ENCODE measurements at regions not wholly inside any gene's neighbourhood (a gene's known extent, or its start where the extent isn't known, plus 50 kb on each side); places are given as distances from the start of the nearest gene placed in this dataset.

DNA sequence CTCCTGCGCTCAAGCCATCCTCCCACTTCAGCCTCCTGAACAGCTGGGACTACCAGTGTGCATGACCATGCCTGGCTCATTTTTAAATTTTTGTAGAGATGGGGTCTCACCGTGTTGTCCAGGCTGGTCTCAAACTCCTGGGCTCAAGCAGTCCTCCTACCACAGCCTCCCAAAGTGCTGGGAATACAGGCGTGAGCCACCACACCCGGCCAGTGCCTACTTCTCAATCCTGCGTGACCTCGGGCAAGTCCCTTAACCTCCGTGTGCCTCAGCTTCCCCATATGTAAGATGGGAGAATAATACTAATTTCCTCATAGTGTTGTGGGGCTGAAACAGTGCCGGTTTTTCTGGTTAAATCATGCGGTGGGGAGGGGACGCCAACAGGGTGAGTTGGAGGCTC is 143.5 kb upstream of the CIBAR2 start:
- DNase-seq (ENCODE audit: low read depth, low spot score) = no peak
- TF ChIP-seq, protein P1, sequence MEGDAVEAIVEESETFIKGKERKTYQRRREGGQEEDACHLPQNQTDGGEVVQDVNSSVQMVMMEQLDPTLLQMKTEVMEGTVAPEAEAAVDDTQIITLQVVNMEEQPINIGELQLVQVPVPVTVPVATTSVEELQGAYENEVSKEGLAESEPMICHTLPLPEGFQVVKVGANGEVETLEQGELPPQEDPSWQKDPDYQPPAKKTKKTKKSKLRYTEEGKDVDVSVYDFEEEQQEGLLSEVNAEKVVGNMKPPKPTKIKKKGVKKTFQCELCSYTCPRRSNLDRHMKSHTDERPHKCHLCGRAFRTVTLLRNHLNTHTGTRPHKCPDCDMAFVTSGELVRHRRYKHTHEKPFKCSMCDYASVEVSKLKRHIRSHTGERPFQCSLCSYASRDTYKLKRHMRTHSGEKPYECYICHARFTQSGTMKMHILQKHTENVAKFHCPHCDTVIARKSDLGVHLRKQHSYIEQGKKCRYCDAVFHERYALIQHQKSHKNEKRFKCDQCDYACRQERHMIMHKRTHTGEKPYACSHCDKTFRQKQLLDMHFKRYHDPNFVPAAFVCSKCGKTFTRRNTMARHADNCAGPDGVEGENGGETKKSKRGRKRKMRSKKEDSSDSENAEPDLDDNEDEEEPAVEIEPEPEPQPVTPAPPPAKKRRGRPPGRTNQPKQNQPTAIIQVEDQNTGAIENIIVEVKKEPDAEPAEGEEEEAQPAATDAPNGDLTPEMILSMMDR (IDR thresholded peaks at IDR 0.05; ENCODE audit: low read depth, low read length) = no peak
- no peak overlapping the region for H3K4me3 ChIP-seq (ENCODE audit: low read depth, low read length)
- in situ Hi-C loops (cut with HindIII; ENCODE audit: low sequenced_read_pairs) = no loop called here

DNA sequence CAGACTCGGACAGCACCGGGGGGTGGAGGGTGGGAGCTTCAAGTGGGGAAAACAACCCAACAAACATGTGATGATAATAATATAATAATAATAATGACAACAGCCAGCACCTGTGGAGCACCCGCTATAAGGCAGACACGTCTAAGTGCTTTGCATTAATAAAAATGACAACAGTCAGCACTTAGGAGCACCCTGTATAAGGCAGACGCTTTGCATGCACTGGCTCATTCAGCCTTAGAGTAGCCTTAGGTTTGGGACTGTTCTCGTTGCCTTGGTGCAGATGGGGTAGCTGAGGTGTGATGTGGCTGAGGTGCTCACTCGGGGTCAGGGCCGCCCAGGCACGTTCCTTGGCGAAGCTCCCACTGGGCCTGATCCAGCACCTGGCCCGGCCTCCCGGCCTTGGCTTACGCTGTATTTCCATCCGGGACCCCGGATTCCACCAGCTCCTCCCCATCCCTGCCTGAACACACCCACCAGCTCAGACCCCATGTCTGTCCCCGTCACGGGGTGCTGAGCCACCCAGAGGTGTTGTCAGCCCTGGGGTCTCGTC is 144.0 kb upstream of the CIBAR2 start:
- no peak for DNase-seq (ENCODE audit: low read depth, low spot score)
- TF ChIP-seq, protein P1 (IDR thresholded peaks at IDR 0.05; ENCODE audit: low read depth, low read length) = no peak
- H3K4me3 ChIP-seq (ENCODE audit: low read depth, low read length) = no peak overlapping the region
- in situ Hi-C loops (cut with HindIII; ENCODE audit: low sequenced_read_pairs) = no loop called here

DNA sequence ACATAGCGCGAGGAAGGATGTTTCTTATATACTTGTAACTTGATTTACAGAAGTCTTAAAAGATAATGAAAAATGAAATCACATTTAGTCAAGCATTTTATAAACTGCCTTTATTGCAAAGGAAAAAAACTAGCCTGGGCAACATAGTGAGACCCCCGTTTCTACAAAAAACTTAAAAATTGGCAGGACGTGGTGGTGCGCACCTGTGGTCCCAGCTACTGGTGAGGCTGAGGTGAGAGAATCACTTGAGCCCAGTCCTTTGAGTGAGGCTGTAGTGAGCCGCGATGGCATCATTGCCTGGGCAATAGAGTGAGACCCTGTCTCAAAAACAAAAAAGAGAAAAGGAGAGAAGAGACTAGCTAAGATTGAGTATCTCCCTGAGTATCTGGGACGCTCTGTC is 145.2 kb upstream of the CIBAR2 start:
- in situ Hi-C loops (cut with HindIII; ENCODE audit: low sequenced_read_pairs) = no loop called here
- H3K4me3 ChIP-seq (ENCODE audit: low read depth, low read length) = no peak overlapping the region

DNA sequence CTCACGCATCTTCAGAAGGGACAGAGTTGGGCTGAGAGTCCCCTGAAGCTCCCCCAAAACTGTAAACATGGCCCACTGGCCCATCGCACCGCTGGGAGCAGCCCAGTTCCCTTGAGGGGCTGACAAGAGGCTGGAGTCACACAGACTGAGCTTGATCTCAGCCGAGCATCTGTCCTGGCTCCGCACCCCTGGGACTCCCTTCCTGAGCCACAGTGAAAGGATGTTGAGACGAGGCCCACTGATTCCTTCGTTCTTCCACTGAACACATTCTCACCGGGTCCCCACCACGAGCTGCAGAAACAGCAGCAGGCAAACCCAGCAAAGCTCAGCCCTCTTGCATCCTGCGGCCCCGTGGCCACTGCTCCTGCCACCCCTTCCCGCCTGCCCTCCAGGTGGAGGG is 145.9 kb upstream of the CIBAR2 start:
- DNase-seq (ENCODE audit: low read depth, low spot score) = no peak
- in situ Hi-C loops (cut with HindIII; ENCODE audit: low sequenced_read_pairs) = no loop called here
- TF ChIP-seq, protein P1 (IDR thresholded peaks at IDR 0.05; ENCODE audit: low read depth, low read length) = no peak
- H3K4me3 ChIP-seq (ENCODE audit: low read depth, low read length) = no peak overlapping the region

More for the DNA sequence above, 145.2 kb upstream of the CIBAR2 start:
- no peak for DNase-seq (ENCODE audit: low read depth, low spot score)
- TF ChIP-seq, protein P1 (IDR thresholded peaks at IDR 0.05; ENCODE audit: low read depth, low read length) = no peak

DNA sequence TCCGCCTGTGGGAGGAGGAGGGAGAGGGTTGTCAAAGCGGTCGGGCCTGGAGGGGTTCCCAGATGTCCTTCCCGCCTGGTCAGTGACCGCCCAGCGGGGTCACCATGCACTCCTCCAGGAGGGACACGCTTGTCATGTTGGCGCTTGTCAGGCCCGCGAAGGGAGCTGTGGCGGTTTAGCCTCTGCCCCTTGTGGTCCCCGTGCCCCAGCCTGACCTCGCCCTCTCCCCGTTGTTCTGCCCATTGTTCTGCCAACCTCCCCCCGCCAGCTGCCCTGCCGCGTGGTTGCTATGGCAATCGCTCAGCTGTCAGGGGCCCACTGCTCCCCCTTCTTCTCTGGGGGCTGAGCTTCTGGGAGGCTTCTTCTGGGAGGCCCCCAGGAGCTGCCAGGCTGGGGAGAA is 146.4 kb upstream of the CIBAR2 start:
- TF ChIP-seq, protein P1 (IDR thresholded peaks at IDR 0.05; ENCODE audit: low read depth, low read length) = no peak
- no peak overlapping the region for H3K4me3 ChIP-seq (ENCODE audit: low read depth, low read length)
- in situ Hi-C loops (cut with HindIII; ENCODE audit: low sequenced_read_pairs) = no loop called here
- DNase-seq (ENCODE audit: low read depth, low spot score) = no peak

DNA sequence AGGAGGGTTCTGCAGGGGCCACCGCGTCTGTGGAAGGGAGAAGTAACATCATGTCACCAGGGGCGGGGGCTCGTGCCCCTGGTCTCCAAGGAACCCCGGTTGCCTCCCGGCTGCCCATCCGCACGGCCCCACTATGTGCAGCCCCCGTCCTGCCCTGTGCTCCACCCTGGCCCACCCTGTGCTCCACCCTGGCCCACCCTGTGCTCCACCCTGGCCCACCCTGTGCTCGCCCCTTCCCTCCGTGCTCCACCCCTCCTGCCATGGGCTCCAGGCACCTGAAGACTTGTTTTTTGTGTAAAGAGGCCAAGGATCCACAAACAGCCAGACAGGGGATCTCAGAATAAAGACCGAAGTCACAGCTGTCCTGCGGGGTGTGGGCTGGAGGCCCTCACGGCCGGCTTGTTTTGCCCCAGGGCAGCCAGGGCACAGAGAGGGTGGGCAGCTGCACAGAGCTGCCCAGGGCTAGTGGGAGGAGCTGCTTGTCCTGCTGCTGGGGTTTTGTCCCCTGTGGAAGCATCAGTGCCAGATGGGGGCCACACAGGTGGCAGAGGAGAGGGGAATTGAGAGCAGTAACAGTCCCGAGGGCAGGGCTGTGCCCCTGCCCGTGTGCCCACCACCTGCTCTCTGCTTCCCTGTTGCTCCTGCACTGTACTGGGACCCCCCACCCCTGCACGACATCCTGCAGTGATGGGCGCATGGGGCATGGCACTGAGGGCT is 147.0 kb upstream of the CIBAR2 start:
- TF ChIP-seq, protein P1 (IDR thresholded peaks at IDR 0.05; ENCODE audit: low read depth, low read length) = no peak
- H3K4me3 ChIP-seq (ENCODE audit: low read depth, low read length) = no peak overlapping the region
- in situ Hi-C loops (cut with HindIII; ENCODE audit: low sequenced_read_pairs) = no loop called here
- no peak for DNase-seq (ENCODE audit: low read depth, low spot score)

Measured in astrocyte of the spinal cord (primary cell).